HCT116 (cell line): ENCODE measurements at regions not wholly inside any gene's neighbourhood (a gene's known extent, or its start where the extent isn't known, plus 50 kb on each side); places are given as distances from the start of the nearest gene placed in this dataset.

Source experiments
- ATAC-seq: fragments of 200-7000 bp; cut with Tn5 transposase; 2 replicates; pipeline ENCODE4 v1.9.1; 2020; ENCODE audit warnings: mild to moderate bottlenecking, moderate library complexity
- BruUV-seq: library from RNA; stranded (reverse); fragments of 400-500 nt; replicated peaks from 2 replicates; lab custom pipeline; 2021; lab: Mats Ljungman, UMichigan
- CTCF ChIA-PET: fragments of 300-600 bp; sonication (Branson Sonifier 250); formaldehyde crosslinking; loops from one replicate; lab custom pipeline; 2021; ENCODE audit warnings: antibody characterized with exemption; lab: Charles Lee
- POLR2A ChIA-PET: fragments of 300-600, 350-600 bp; sonication (Branson Sonifier 250); formaldehyde crosslinking; loops from one replicate; lab custom pipeline; 2021; ENCODE audit warnings: antibody characterized with exemption; lab: Charles Lee
- RAD21 ChIA-PET, 2 experiments: fragments of 300-600 bp; sonication (Branson Sonifier 250); formaldehyde crosslinking; loops; one replicate each; lab custom pipeline; 2023; ENCODE audit warnings: low total read pairs in 2 of 2; ENCODE audit not compliant: uncharacterized antibody in 2 of 2, unreplicated experiment in 2 of 2, low non-redundant PET in 1 of 2; lab: Charles Lee
- DNase-seq: peaks from one replicate; pipeline ENCODE4 v3.0.0-alpha.2; 2010; ENCODE audit warnings: low read depth, low spot score
- H2AFZ ChIP-seq: fragments of 200-600 bp; shearing (Covaris generic), sonication (generic); 2 replicates; pipeline ENCODE4 v1.6.1; 2017; ENCODE audit warnings: low read depth, mixed run types, mixed read lengths, antibody characterized with exemption, low read length; ENCODE audit not compliant: poor library complexity, severe bottlenecking
- H3K27ac ChIP-seq: 2 replicates; pipeline ENCODE4 v1.5.1; 2012; ENCODE audit warnings: low read depth, low read length
- H3K27me3 ChIP-seq: fragments of 200-600 bp; sonication (generic); 2 replicates; pipeline ENCODE4 v1.6.1; 2016; ENCODE audit warnings: mixed run types, low read length, mixed read lengths; ENCODE audit not compliant: insufficient read depth
- H3K36me3 ChIP-seq, 2 experiments: fragments of 200-500 bp in 1 of 2; fragments of 200-600 bp in 1 of 2; sonication (Bioruptor generic) in 1 of 2; sonication (generic) in 1 of 2; 2 replicates each; pipeline versions ENCODE4 v1.5.1 to v1.6.1; 2014 to 2016; ENCODE audit warnings: low read length in 2 of 2, inconsistent platforms in 1 of 2, mixed read lengths in 1 of 2, mixed run types in 1 of 2; ENCODE audit not compliant: insufficient read depth in 2 of 2, control insufficient read depth in 1 of 2
- H3K4me1 ChIP-seq, 2 experiments: fragments of 200-600 bp in 1 of 2; sonication (generic) in 1 of 2; 2 replicates each; pipeline versions ENCODE4 v1.5.1 to v1.6.1; 2012 to 2017; ENCODE audit warnings: low read length in 2 of 2, inconsistent platforms in 1 of 2, mild to moderate bottlenecking in 1 of 2, mixed read lengths in 1 of 2, mixed run types in 1 of 2, moderate library complexity in 1 of 2; ENCODE audit not compliant: insufficient read depth in 2 of 2, control insufficient read depth in 1 of 2
- H3K4me2 ChIP-seq: fragments of 200-600 bp; sonication (generic); 2 replicates; pipeline ENCODE4 v1.6.1; 2017; ENCODE audit warnings: mixed run types, low read length, mixed read lengths
- H3K4me3 ChIP-seq, 2 experiments: fragments of 200-600 bp in 1 of 2; sonication (generic) in 1 of 2; replicated peaks in 1 of 2; 2 replicates each; pipeline ENCODE4 v1.5.1; 2011 to 2016; ENCODE audit warnings: low read length in 2 of 2, control low read depth in 1 of 2, low read depth in 1 of 2, mild to moderate bottlenecking in 1 of 2, mixed read lengths in 1 of 2, mixed run types in 1 of 2
- H3K79me2 ChIP-seq: fragments of 200-600 bp; sonication (generic); 2 replicates; pipeline ENCODE4 v1.6.1; 2017; ENCODE audit warnings: mild to moderate bottlenecking, mixed run types, low read length, moderate library complexity, mixed read lengths; ENCODE audit not compliant: insufficient read depth
- H3K9ac ChIP-seq: fragments of 200-600 bp; sonication (generic); 2 replicates; pipeline ENCODE4 v1.6.1; 2016; ENCODE audit warnings: low read length, mixed read lengths
- H3K9me2 ChIP-seq: fragments of 200-600 bp; sonication (generic), shearing (Covaris generic); 2 replicates; pipeline ENCODE4 v1.6.1; 2017; ENCODE audit warnings: mixed run types, mild to moderate bottlenecking, moderate library complexity; ENCODE audit not compliant: insufficient read depth
- H3K9me3 ChIP-seq, 2 experiments: fragments of 200-500 bp in 1 of 2; fragments of 200-600 bp in 1 of 2; sonication (Bioruptor generic) in 1 of 2; sonication (generic) in 1 of 2; 2 replicates each; pipeline ENCODE4 v1.6.1; 2014 to 2017; ENCODE audit warnings: low read length in 2 of 2, mixed read lengths in 2 of 2, inconsistent platforms in 1 of 2, low read depth in 1 of 2, mild to moderate bottlenecking in 1 of 2, mixed run types in 1 of 2, moderate library complexity in 1 of 2; ENCODE audit not compliant: control insufficient read depth in 1 of 2, insufficient read depth in 1 of 2
- H4K20me1 ChIP-seq: fragments of 200-600 bp; sonication (generic), shearing (Covaris generic); 2 replicates; pipeline ENCODE4 v1.6.1; 2017; ENCODE audit warnings: mixed run types, mild to moderate bottlenecking, moderate library complexity; ENCODE audit not compliant: insufficient read depth
- ATF3 ChIP-seq: IDR thresholded peaks from 2 replicates; pipeline ENCODE4 v1.6.1; 2012
- CBX3 ChIP-seq: IDR thresholded peaks from 2 replicates; pipeline ENCODE4 v1.6.1; 2012; ENCODE audit warnings: low read depth
- EZH2 ChIP-seq: fragments of 200-600 bp; sonication (generic); IDR thresholded peaks from 2 replicates; pipeline ENCODE4 v1.6.1; 2017; ENCODE audit warnings: antibody characterized with exemption, mixed run types
- EZH2phosphoT487 ChIP-seq: fragments of 200-600 bp; IDR thresholded peaks from 2 replicates; pipeline ENCODE4 v1.6.1; 2018; ENCODE audit warnings: antibody characterized with exemption, borderline replicate concordance
- POLR2AphosphoS5 ChIP-seq: IDR thresholded peaks from 2 replicates; pipeline ENCODE4 v1.6.1; 2011; ENCODE audit warnings: mild to moderate bottlenecking, low read depth, low read length, moderate library complexity
- SIN3A ChIP-seq: IDR thresholded peaks from 2 replicates; pipeline ENCODE4 v1.6.1; 2012; ENCODE audit warnings: low read depth
- SP1 ChIP-seq: IDR thresholded peaks from 2 replicates; pipeline ENCODE4 v1.6.1; 2012; ENCODE audit warnings: low read depth
- SRF ChIP-seq: IDR thresholded peaks from 2 replicates; pipeline ENCODE4 v1.6.1; 2012; ENCODE audit warnings: low read depth
- TCF7L2 ChIP-seq: IDR thresholded peaks from 2 replicates; pipeline ENCODE4 v1.7.0; 2011; ENCODE audit warnings: borderline replicate concordance, inconsistent platforms; ENCODE audit not compliant: insufficient read depth, insufficient read length; ENCODE audit errors: extremely low read depth
- ZFX ChIP-seq: fragments of 450-650 bp; IDR thresholded peaks from 2 replicates; pipeline ENCODE4 v1.6.1; 2017
- ZNF274 ChIP-seq: fragments of 200-500 bp; sonication (Bioruptor generic); IDR thresholded peaks from 2 replicates; pipeline ENCODE4 v1.6.1; 2014; ENCODE audit warnings: mild to moderate bottlenecking, low read depth, low read length, inconsistent platforms
- intact Hi-C: fragments of 100-400 bp; cut with micrococcal nuclease; formaldehyde crosslinking; loops from 2 replicates; pipeline ENCODE4 v1.10.0; 2022
- TF ChIP-seq, protein P1 (sequence below): IDR thresholded peaks from 2 replicates; pipeline ENCODE4 v1.6.1; 2012; ENCODE audit warnings: low read depth

- H3K36me3 ChIP-seq: no peaks in the 10 kb centered on the region
- H3K79me2 ChIP-seq: no peaks in the 10 kb centered on the region
- DNase-seq (no peak), ATAC-seq (no peak)
- H3K9me3 ChIP-seq: no peaks in the 10 kb centered on the region
- H3K9ac ChIP-seq: no peak overlapping the region
- no peaks in the 10 kb centered on the region for H3K27me3 ChIP-seq
- no peak overlapping the region for H3K27ac ChIP-seq
- no peak overlapping the region for H3K4me3 ChIP-seq
- no peak overlapping the region for H3K4me2 ChIP-seq
- intact Hi-C loops: no loop called here
- POLR2A ChIA-PET: no interaction called here
- CTCF ChIA-PET: interaction anchor here (0.8 kb wide), 1 partner anchor 493 kb away, joined by 3 read pairs; no protein-coding TSS in a partner anchor
- 0 out of 2 replicates have a peak, but pooled peaks cover 3% of the 10 kb centered on the region for H3K9me2 ChIP-seq
- no peak for TF ChIP-seq EZH2phosphoT487
- no peak for TF ChIP-seq ZNF274
- TF ChIP-seq, protein P1, sequence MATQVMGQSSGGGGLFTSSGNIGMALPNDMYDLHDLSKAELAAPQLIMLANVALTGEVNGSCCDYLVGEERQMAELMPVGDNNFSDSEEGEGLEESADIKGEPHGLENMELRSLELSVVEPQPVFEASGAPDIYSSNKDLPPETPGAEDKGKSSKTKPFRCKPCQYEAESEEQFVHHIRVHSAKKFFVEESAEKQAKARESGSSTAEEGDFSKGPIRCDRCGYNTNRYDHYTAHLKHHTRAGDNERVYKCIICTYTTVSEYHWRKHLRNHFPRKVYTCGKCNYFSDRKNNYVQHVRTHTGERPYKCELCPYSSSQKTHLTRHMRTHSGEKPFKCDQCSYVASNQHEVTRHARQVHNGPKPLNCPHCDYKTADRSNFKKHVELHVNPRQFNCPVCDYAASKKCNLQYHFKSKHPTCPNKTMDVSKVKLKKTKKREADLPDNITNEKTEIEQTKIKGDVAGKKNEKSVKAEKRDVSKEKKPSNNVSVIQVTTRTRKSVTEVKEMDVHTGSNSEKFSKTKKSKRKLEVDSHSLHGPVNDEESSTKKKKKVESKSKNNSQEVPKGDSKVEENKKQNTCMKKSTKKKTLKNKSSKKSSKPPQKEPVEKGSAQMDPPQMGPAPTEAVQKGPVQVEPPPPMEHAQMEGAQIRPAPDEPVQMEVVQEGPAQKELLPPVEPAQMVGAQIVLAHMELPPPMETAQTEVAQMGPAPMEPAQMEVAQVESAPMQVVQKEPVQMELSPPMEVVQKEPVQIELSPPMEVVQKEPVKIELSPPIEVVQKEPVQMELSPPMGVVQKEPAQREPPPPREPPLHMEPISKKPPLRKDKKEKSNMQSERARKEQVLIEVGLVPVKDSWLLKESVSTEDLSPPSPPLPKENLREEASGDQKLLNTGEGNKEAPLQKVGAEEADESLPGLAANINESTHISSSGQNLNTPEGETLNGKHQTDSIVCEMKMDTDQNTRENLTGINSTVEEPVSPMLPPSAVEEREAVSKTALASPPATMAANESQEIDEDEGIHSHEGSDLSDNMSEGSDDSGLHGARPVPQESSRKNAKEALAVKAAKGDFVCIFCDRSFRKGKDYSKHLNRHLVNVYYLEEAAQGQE: no peak
- no peak for TF ChIP-seq SRF
- TF ChIP-seq EZH2: no peak
- TF ChIP-seq TCF7L2: no peak
- no peak for TF ChIP-seq SP1
- TF ChIP-seq POLR2AphosphoS5: no peak
- no peak for TF ChIP-seq CBX3
- no peak for TF ChIP-seq ATF3
- no peak for TF ChIP-seq SIN3A
- no peak for TF ChIP-seq ZFX
- no peak overlapping the region for H2AFZ ChIP-seq
- no peaks in the 10 kb centered on the region for H3K4me1 ChIP-seq
- BruUV-seq: no TSS peak
- RAD21 ChIA-PET: no interaction called here
- no peaks in the 10 kb centered on the region for H4K20me1 ChIP-seq
Observed at GRCh38 chr1:55869065-55869464, 653.9 kb upstream of the USP24 start.
